ENCODE measurements at regions not wholly inside any gene's neighbourhood (a gene's known extent, or its start where the extent isn't known, plus 50 kb on each side); places are given as distances from the start of the nearest gene placed in this dataset.

- WGBS (ENCODE audit: low lambda C conversion rate): 0% methylated on average over 2 of the region's 2 CpGs
- H3K9ac ChIP-seq (ENCODE audit: insufficient read depth, low read depth, low read length): no peak overlapping the region
- H3K4me2 ChIP-seq (ENCODE audit: low read depth, low read length): no peak overlapping the region
- no peaks in the 10 kb centered on the region for H3K79me2 ChIP-seq (ENCODE audit: insufficient read depth, low read length)
- ATAC-seq (no peak), DNase-seq (ENCODE audit: low spot score) (no peak), FAIRE-seq (no peak)
- H2AFZ ChIP-seq (ENCODE audit: low read length): no peak overlapping the region
- no peaks in the 10 kb centered on the region for H3K4me1 ChIP-seq (ENCODE audit: insufficient read depth, low read length)
- H3K4me3 ChIP-seq (replicated peaks in 1 of 3; ENCODE audit: insufficient read depth in 1 of 3, low read depth in 2 of 3, low read length in 3 of 3): no peak overlapping the region
- POLR2A ChIA-PET: no interaction called here
- no peaks in the 10 kb centered on the region for H3K27me3 ChIP-seq (ENCODE audit: control insufficient read depth in 1 of 2, insufficient read depth in 2 of 2, low read length in 2 of 2)
- BruUV-seq (replicated peaks): no TSS peak
- in situ Hi-C loops (cut with HindIII; ENCODE audit: extremely low pct_ligation_motif_present, low pct_unique_long_range_greater_than_20kb): no loop called here
- H4K20me1 ChIP-seq (ENCODE audit: insufficient read depth, low read length): no peaks in the 10 kb centered on the region
- TF ChIP-seq ZNF468 (CRISPR knock-in tag; IDR thresholded peaks at IDR 0.05): no peak
- no peak for TF ChIP-seq ZKSCAN8 (CRISPR knock-in tag; IDR thresholded peaks at IDR 0.05; ENCODE audit: borderline replicate concordance)
- no peak for TF ChIP-seq CERS6 (CRISPR knock-in tag; IDR thresholded peaks at IDR 0.05)
- TF ChIP-seq MIXL1 (CRISPR knock-in tag; IDR thresholded peaks at IDR 0.05): no peak
- TF ChIP-seq SKIL (CRISPR knock-in tag; IDR thresholded peaks at IDR 0.05; ENCODE audit: borderline replicate concordance): no peak
- TF ChIP-seq MTF2 (CRISPR knock-in tag; IDR thresholded peaks at IDR 0.05; ENCODE audit: borderline replicate concordance): no peak
- no peak for TF ChIP-seq ZNF724P (CRISPR knock-in tag; IDR thresholded peaks at IDR 0.05; ENCODE audit: borderline replicate concordance)
- no peak for TF ChIP-seq FLYWCH1 (CRISPR knock-in tag; IDR thresholded peaks at IDR 0.05)
- TF ChIP-seq SUZ12 (IDR thresholded peaks at IDR 0.05; ENCODE audit: low read depth, low read length): no peak
- no peak for TF ChIP-seq MAX (IDR thresholded peaks at IDR 0.05)
- no peak for TF ChIP-seq MAFG (CRISPR knock-in tag; IDR thresholded peaks at IDR 0.05)
- TF ChIP-seq RBAK (CRISPR knock-in tag; IDR thresholded peaks at IDR 0.05): no peak
- no peak for TF ChIP-seq BCLAF1 (IDR thresholded peaks at IDR 0.05)
- TF ChIP-seq ZNF788 (CRISPR knock-in tag; IDR thresholded peaks at IDR 0.05; ENCODE audit: borderline replicate concordance): no peak
- no peak for TF ChIP-seq ZFP37 (CRISPR knock-in tag; IDR thresholded peaks at IDR 0.05; ENCODE audit: borderline replicate concordance)
- no peak for TF ChIP-seq NCOA5 (CRISPR knock-in tag; IDR thresholded peaks at IDR 0.05)
- TF ChIP-seq DPF2 (CRISPR knock-in tag; IDR thresholded peaks at IDR 0.05; ENCODE audit: borderline replicate concordance, low read depth): no peak
- H3K27ac ChIP-seq (ENCODE audit: extremely low read length, insufficient read depth, low read length): no peak overlapping the region
- intact Hi-C loops (cut with micrococcal nuclease; ENCODE audit: unreplicated experiment): no loop called here
- no peaks in the 10 kb centered on the region for H3K9me3 ChIP-seq (ENCODE audit: low read length)
- CTCF ChIA-PET (ENCODE audit: low intra/inter-chr PET ratio, low total read pairs): no interaction called here
- no peaks in the 10 kb centered on the region for H3K36me3 ChIP-seq (replicated peaks in 1 of 2; ENCODE audit: control insufficient read depth in 1 of 2, insufficient read depth in 2 of 2, low read length in 2 of 2)
Observed at GRCh38 chr3:173340626-173341025, 56.9 kb upstream of the NLGN1 start.

All from HepG2 (cell line).